ENCODE measurements at regions not wholly inside any gene's neighbourhood (a gene's known extent, or its start where the extent isn't known, plus 50 kb on each side); places are given as distances from the start of the nearest gene placed in this dataset.

GRCh38 chr1:14156543-14156942, 441.9 kb upstream of the KAZN start:
- TF ChIP-seq CTCF (conservative IDR thresholded peaks at IDR 0.05; ENCODE audit: low read depth, low read length) (no peak), EZH2 (IDR thresholded peaks at IDR 0.05; ENCODE audit: low read length, unreplicated experiment) (no peak)
